Endothelial cell of umbilical vein (primary cell): ENCODE measurements at regions not wholly inside any gene's neighbourhood (a gene's known extent, or its start where the extent isn't known, plus 50 kb on each side); places are given as distances from the start of the nearest gene placed in this dataset.

Experiments
- BruUV-seq: library from RNA; stranded (reverse); fragments of 400-500 nt; replicated peaks from 2 replicates; lab custom pipeline; 2021; lab: Mats Ljungman, UMichigan
- CTCF ChIA-PET: fragments of 300-600, 350-600 bp; sonication (Branson Sonifier 250); formaldehyde crosslinking; loops from one replicate; lab custom pipeline; 2021; ENCODE audit warnings: antibody characterized with exemption, inconsistent platforms; lab: Charles Lee
- POLR2A ChIA-PET: fragments of 300-600, 350-600 bp; sonication (Branson Sonifier 250); formaldehyde crosslinking; loops from one replicate; lab custom pipeline; 2021; ENCODE audit warnings: antibody characterized with exemption, inconsistent platforms; lab: Charles Lee
- DNase-seq: peaks from one replicate; pipeline ENCODE4 v3.0.0-alpha.2; 2011; ENCODE audit warnings: low read depth, low spot score
- FAIRE-seq: peaks from 2 replicates; lab custom pipeline; 2011; peaks lifted over from hg19 to GRCh38; lab: Jason Lieb, UNC
- H2AFZ ChIP-seq: 2 replicates; pipeline ENCODE4 v1.6.0; 2012; ENCODE audit warnings: low read depth, low read length, control low read depth, inconsistent platforms
- H3K27ac ChIP-seq: 2 replicates; pipeline ENCODE4 v1.5.1; 2011; ENCODE audit warnings: low read depth, mild to moderate bottlenecking, control low read depth, low read length, moderate library complexity; ENCODE audit not compliant: insufficient read depth
- H3K27me3 ChIP-seq, 2 experiments: 2 replicates each; pipeline versions ENCODE4 v1.6.0 to v1.6.1; 2011; ENCODE audit warnings: low read length in 2 of 2, mixed read lengths in 1 of 2; ENCODE audit not compliant: control insufficient read depth in 2 of 2, insufficient read depth in 2 of 2
- H3K36me3 ChIP-seq, 2 experiments: 2 replicates in 1 of 2; 3 replicates in 1 of 2; pipeline ENCODE4 v1.5.1; 2011; ENCODE audit warnings: low read length in 2 of 2, mild to moderate bottlenecking in 1 of 2, moderate library complexity in 1 of 2; ENCODE audit not compliant: control insufficient read depth in 2 of 2, insufficient read depth in 2 of 2; ENCODE audit errors: extremely low read depth in 1 of 2
- H3K4me1 ChIP-seq: 3 replicates; pipeline ENCODE4 v1.5.1; 2011; ENCODE audit warnings: mild to moderate bottlenecking, low read length; ENCODE audit not compliant: control insufficient read depth, insufficient read depth; ENCODE audit errors: extremely low read depth
- H3K4me2 ChIP-seq: 2 replicates; pipeline ENCODE4 v1.6.1; 2011; ENCODE audit warnings: low read length, control low read depth, mixed read lengths; ENCODE audit not compliant: insufficient read depth
- H3K4me3 ChIP-seq, 3 experiments: fragments of 200-600 bp in 1 of 3; sonication (generic), shearing (Covaris generic) in 1 of 3; replicated peaks in 1 of 3; 2 replicates each; pipeline ENCODE4 v1.5.1; 2011 to 2016; ENCODE audit warnings: control low read depth in 3 of 3, low read length in 3 of 3, mild to moderate bottlenecking in 2 of 3, inconsistent platforms in 1 of 3, low read depth in 1 of 3, moderate library complexity in 1 of 3; ENCODE audit not compliant: insufficient read depth in 1 of 3
- H3K79me2 ChIP-seq: 2 replicates; pipeline ENCODE4 v1.6.0; 2012; ENCODE audit warnings: low read length, inconsistent platforms; ENCODE audit not compliant: control insufficient read depth, insufficient read depth
- H3K9ac ChIP-seq: replicated peaks from 2 replicates; pipeline ENCODE3; 2011; ENCODE audit warnings: low read length, control low read depth; ENCODE audit not compliant: insufficient read depth; ENCODE audit errors: extremely low read depth
- H3K9me1 ChIP-seq: replicated peaks from 3 replicates; pipeline ENCODE4 v1.6.0; 2011; ENCODE audit warnings: mild to moderate bottlenecking, low read length; ENCODE audit not compliant: control insufficient read depth, insufficient read depth; ENCODE audit errors: extremely low read depth
- H3K9me3 ChIP-seq: replicated peaks from 2 replicates; pipeline ENCODE4 v1.5.1; 2012; ENCODE audit warnings: low read length, inconsistent platforms; ENCODE audit not compliant: control insufficient read depth, insufficient read depth
- H4K20me1 ChIP-seq: replicated peaks from 2 replicates; pipeline ENCODE3; 2011; ENCODE audit warnings: mild to moderate bottlenecking, low read length; ENCODE audit not compliant: control insufficient read depth, insufficient read depth; ENCODE audit errors: extremely low read depth
- EZH2 ChIP-seq: IDR thresholded peaks from 2 replicates; pipeline ENCODE4 v1.6.1; 2012; ENCODE audit warnings: borderline replicate concordance, low read depth, mild to moderate bottlenecking, moderate library complexity, low read length, inconsistent platforms; ENCODE audit not compliant: severe bottlenecking
- FOS ChIP-seq: IDR thresholded peaks from 2 replicates; pipeline ENCODE4 v1.6.1; 2011; ENCODE audit warnings: mild to moderate bottlenecking, low read length, moderate library complexity, borderline replicate concordance; ENCODE audit not compliant: insufficient read depth
- GATA2 ChIP-seq: IDR thresholded peaks from 2 replicates; pipeline ENCODE4 v1.7.0; 2011; ENCODE audit warnings: low read depth, mild to moderate bottlenecking, moderate library complexity, mixed read lengths, low read length; ENCODE audit not compliant: insufficient read length, insufficient read depth
- JUN ChIP-seq: IDR thresholded peaks from 2 replicates; pipeline ENCODE4 v1.6.1; 2011; ENCODE audit warnings: borderline replicate concordance, low read depth; ENCODE audit not compliant: insufficient read length, insufficient read depth
- MYC ChIP-seq: IDR thresholded peaks from one replicate; pipeline ENCODE4 v1.6.1; 2011; ENCODE audit warnings: mild to moderate bottlenecking, low read depth, low read length
- POLR2A ChIP-seq: IDR thresholded peaks from 2 replicates; pipeline ENCODE4 v1.6.1; 2012; ENCODE audit warnings: low read depth, mild to moderate bottlenecking, control low read depth, low read length
- POLR2AphosphoS5 ChIP-seq: IDR thresholded peaks from 2 replicates; pipeline ENCODE4 v1.6.1; 2012; ENCODE audit warnings: low read depth, mild to moderate bottlenecking, control low read depth, low read length, moderate library complexity; ENCODE audit not compliant: insufficient read depth
- dilution Hi-C: fragments of 300-500 bp; cut with MboI; formaldehyde crosslinking; loops from one replicate; pipeline ENCODE4 v1.15.0; 2019; ENCODE audit warnings: low sequenced_read_pairs; ENCODE audit not compliant: extremely low pct_ligation_motif_present
- intact Hi-C: fragments of 100-400 bp; cut with micrococcal nuclease; formaldehyde crosslinking; loops from one replicate; pipeline ENCODE4 v1.10.0; 2022
- TF ChIP-seq, protein P1 (sequence below), 2 donors: IDR thresholded peaks; 1 replicate in 1 of 2; 2 replicates in 1 of 2; pipeline ENCODE4 v1.5.1; 2011; ENCODE audit warnings: low read length in 2 of 2, mild to moderate bottlenecking in 2 of 2, moderate library complexity in 2 of 2, control low read depth in 1 of 2, inconsistent platforms in 1 of 2, low read depth in 1 of 2; ENCODE audit not compliant: insufficient read depth in 1 of 2; ENCODE audit errors: extremely low read depth in 1 of 2
- TF ChIP-seq, protein P2 (sequence below): IDR thresholded peaks from 2 replicates; pipeline ENCODE4 v1.6.1; 2011; ENCODE audit not compliant: insufficient read depth, insufficient read length

DNA sequence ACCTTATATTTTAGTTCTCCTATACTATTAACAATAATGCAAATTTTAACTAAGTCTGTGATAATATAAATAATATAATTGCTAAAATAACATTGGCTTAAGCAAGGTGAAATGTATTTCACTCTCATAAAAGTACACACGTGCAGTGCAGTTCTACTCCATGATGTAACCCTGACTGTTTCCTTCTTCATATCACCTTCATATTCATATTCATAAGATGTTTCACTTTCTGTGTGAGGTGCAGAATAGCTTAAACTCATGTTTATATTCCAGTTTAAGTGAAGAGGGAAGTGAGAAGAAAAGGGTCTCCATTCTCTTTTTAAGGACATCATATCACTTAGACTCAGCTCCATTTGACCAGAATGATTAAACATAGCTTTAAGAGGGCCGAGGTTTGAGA, 1810.0 kb upstream of the PCDH10 start:
- Histone ChIP-seq H3K9ac (no peak overlapping the region), H3K79me2 (no peaks in the 10 kb centered on the region), H3K9me3 (no peaks in the 10 kb centered on the region), H3K9me1 (no peaks in the 10 kb centered on the region), H4K20me1 (no peaks in the 10 kb centered on the region), H3K4me2 (no peak overlapping the region), H3K27me3 (no peaks in the 10 kb centered on the region), H3K4me3 (no peak overlapping the region), H3K36me3 (no peaks in the 10 kb centered on the region), H3K4me1 (no peaks in the 10 kb centered on the region), H3K27ac (no peak overlapping the region), H2AFZ (no peak overlapping the region)
- DNase-seq (no peak), FAIRE-seq (no peak)
- TF ChIP-seq FOS (no peak), JUN (no peak), POLR2A (no peak), EZH2 (no peak), POLR2AphosphoS5 (no peak), GATA2 (no peak), MYC (no peak)
- TF ChIP-seq, protein P1, sequence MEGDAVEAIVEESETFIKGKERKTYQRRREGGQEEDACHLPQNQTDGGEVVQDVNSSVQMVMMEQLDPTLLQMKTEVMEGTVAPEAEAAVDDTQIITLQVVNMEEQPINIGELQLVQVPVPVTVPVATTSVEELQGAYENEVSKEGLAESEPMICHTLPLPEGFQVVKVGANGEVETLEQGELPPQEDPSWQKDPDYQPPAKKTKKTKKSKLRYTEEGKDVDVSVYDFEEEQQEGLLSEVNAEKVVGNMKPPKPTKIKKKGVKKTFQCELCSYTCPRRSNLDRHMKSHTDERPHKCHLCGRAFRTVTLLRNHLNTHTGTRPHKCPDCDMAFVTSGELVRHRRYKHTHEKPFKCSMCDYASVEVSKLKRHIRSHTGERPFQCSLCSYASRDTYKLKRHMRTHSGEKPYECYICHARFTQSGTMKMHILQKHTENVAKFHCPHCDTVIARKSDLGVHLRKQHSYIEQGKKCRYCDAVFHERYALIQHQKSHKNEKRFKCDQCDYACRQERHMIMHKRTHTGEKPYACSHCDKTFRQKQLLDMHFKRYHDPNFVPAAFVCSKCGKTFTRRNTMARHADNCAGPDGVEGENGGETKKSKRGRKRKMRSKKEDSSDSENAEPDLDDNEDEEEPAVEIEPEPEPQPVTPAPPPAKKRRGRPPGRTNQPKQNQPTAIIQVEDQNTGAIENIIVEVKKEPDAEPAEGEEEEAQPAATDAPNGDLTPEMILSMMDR (IDR thresholded peaks at IDR 0.05; ENCODE audit: extremely low read depth in 1 of 2, insufficient read depth in 1 of 2, low read depth in 1 of 2, low read length in 2 of 2) = no peak
- TF ChIP-seq, protein P2, sequence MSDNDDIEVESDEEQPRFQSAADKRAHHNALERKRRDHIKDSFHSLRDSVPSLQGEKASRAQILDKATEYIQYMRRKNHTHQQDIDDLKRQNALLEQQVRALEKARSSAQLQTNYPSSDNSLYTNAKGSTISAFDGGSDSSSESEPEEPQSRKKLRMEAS = no peak
- ChIA-PET POLR2A (no interaction called here), CTCF (interaction anchor here (1.5 kb wide), 1 partner anchor 7 kb away, joined by 3 read pairs; no protein-coding TSS in a partner anchor)
- no TSS peak for BruUV-seq
- dilution Hi-C loops (no loop called here), intact Hi-C loops (no loop called here)
